OCI-LY7 (cell line): ENCODE measurements at regions not wholly inside any gene's neighbourhood (a gene's known extent, or its start where the extent isn't known, plus 50 kb on each side); places are given as distances from the start of the nearest gene placed in this dataset.

Experiments
- BruUV-seq: library from RNA; stranded (reverse); fragments of 400-500 nt; replicated peaks from 2 replicates; lab custom pipeline; 2021; lab: Mats Ljungman, UMichigan
- CTCF ChIA-PET: fragments of 300-600 bp; sonication (Branson Sonifier 250); formaldehyde crosslinking; loops from one replicate; lab custom pipeline; 2022; ENCODE audit warnings: antibody characterized with exemption; ENCODE audit not compliant: unreplicated experiment; lab: Charles Lee
- POLR2A ChIA-PET: fragments of 300-600 bp; sonication (Branson Sonifier 250); formaldehyde crosslinking; loops from one replicate; lab custom pipeline; 2022; ENCODE audit warnings: antibody characterized with exemption; lab: Charles Lee
- DNase-seq: peaks from one replicate; pipeline ENCODE4 v3.0.0-alpha.2; 2015; ENCODE audit warnings: low spot score
- H2AFZ ChIP-seq: fragments of 200-600 bp; sonication (generic), shearing (Covaris generic); 2 replicates; pipeline ENCODE4 v1.6.1; 2014; ENCODE audit warnings: mild to moderate bottlenecking, antibody characterized with exemption, low read length, moderate library complexity
- H3K27ac ChIP-seq: fragments of 200-600 bp; sonication (generic); 2 replicates; pipeline ENCODE4 v1.5.1; 2014; ENCODE audit warnings: mixed run types, low read depth, mild to moderate bottlenecking, moderate library complexity, low read length, inconsistent platforms; ENCODE audit not compliant: poor library complexity, severe bottlenecking
- H3K36me3 ChIP-seq: fragments of 200-600 bp; sonication (generic); 2 replicates; pipeline ENCODE4 v1.6.1; 2014; ENCODE audit warnings: mild to moderate bottlenecking, antibody characterized with exemption, low read length, moderate library complexity, mixed read lengths; ENCODE audit not compliant: insufficient read depth
- H3K4me1 ChIP-seq: fragments of 200-600 bp; sonication (generic); 2 replicates; pipeline ENCODE4 v1.5.1; 2014; ENCODE audit warnings: mild to moderate bottlenecking, low read length; ENCODE audit not compliant: insufficient read depth, poor library complexity, severe bottlenecking
- H3K4me2 ChIP-seq: fragments of 200-600 bp; sonication (generic); 2 replicates; pipeline ENCODE4 v1.6.1; 2014; ENCODE audit warnings: mild to moderate bottlenecking, low read length
- H3K4me3 ChIP-seq: fragments of 200-600 bp; sonication (generic); 2 replicates; pipeline ENCODE4 v1.5.1; 2014; ENCODE audit warnings: mild to moderate bottlenecking, low read depth, low read length; ENCODE audit not compliant: poor library complexity, severe bottlenecking
- H3K79me2 ChIP-seq: fragments of 200-600 bp; sonication (generic); 2 replicates; pipeline ENCODE4 v1.6.1; 2016; ENCODE audit warnings: low read depth, mild to moderate bottlenecking, low read length, moderate library complexity, mixed read lengths; ENCODE audit not compliant: insufficient read depth
- H3K9me2 ChIP-seq: fragments of 200-600 bp; sonication (generic); 2 replicates; pipeline ENCODE4 v1.6.1; 2016; ENCODE audit warnings: mild to moderate bottlenecking, low read length, mixed read lengths; ENCODE audit not compliant: insufficient read depth
- H3K9me3 ChIP-seq: fragments of 200-600 bp; sonication (generic); 2 replicates; pipeline ENCODE4 v1.6.1; 2014; ENCODE audit warnings: mild to moderate bottlenecking, mixed run types, low read length, mixed read lengths
- H4K20me1 ChIP-seq: fragments of 200-600 bp; sonication (generic); 2 replicates; pipeline ENCODE4 v1.6.1; 2014; ENCODE audit warnings: mild to moderate bottlenecking, antibody characterized with exemption, low read length, moderate library complexity, mixed read lengths; ENCODE audit not compliant: insufficient read depth
- CTCF ChIP-seq: fragments of 200-600 bp; sonication (generic); conservative IDR thresholded peaks from 2 replicates; pipeline ENCODE4 v1.5.1; 2014; ENCODE audit warnings: mild to moderate bottlenecking, antibody characterized with exemption, low read length, moderate library complexity, mixed read lengths
- EZH2phosphoT487 ChIP-seq: fragments of 200-600 bp; sonication (generic); IDR thresholded peaks from 2 replicates; pipeline ENCODE4 v1.6.1; 2018; ENCODE audit warnings: low read depth, borderline replicate concordance, mild to moderate bottlenecking, mixed run types, antibody characterized with exemption, low read length, moderate library complexity, mixed read lengths
- intact Hi-C: fragments of 100-400 bp; cut with micrococcal nuclease; formaldehyde crosslinking; loops from one replicate; pipeline ENCODE4 v1.10.0; 2022; ENCODE audit not compliant: unreplicated experiment

GRCh38 chr4:170398218-170398617, 308.5 kb upstream of the AADAT start:
- no TSS peak for BruUV-seq
- intact Hi-C loops = no loop called here
- POLR2A ChIA-PET = no interaction called here

GRCh38 chr4:170395773-170396172, 306.0 kb upstream of the AADAT start:
- intact Hi-C loops = no loop called here
- Histone ChIP-seq H2AFZ (no peak overlapping the region), H3K4me3 (no peak overlapping the region), H3K27ac (no peak overlapping the region), H3K9me3 (no peaks in the 10 kb centered on the region), H3K4me1 (no peaks in the 10 kb centered on the region), H3K4me2 (no peak overlapping the region), H3K79me2 (no peaks in the 10 kb centered on the region), H4K20me1 (no peaks in the 10 kb centered on the region), H3K9me2 (no peaks in the 10 kb centered on the region), H3K36me3 (no peaks in the 10 kb centered on the region)
- POLR2A ChIA-PET = no interaction called here
- no TSS peak for BruUV-seq
- CTCF ChIA-PET = no interaction called here
- no peak for DNase-seq
- TF ChIP-seq CTCF = no peak
- TF ChIP-seq EZH2phosphoT487 = no peak

More at GRCh38 chr4:170398218-170398617, 308.5 kb upstream of the AADAT start:
- CTCF ChIA-PET = no interaction called here
- Histone ChIP-seq H3K9me2 (no peaks in the 10 kb centered on the region), H3K4me1 (no peaks in the 10 kb centered on the region), H3K27ac (no peak overlapping the region), H3K4me3 (no peak overlapping the region), H3K79me2 (no peaks in the 10 kb centered on the region), H3K9me3 (no peaks in the 10 kb centered on the region), H2AFZ (no peak overlapping the region), H3K36me3 (no peaks in the 10 kb centered on the region), H3K4me2 (no peak overlapping the region), H4K20me1 (no peaks in the 10 kb centered on the region)
- no peak for TF ChIP-seq CTCF
- no peak for TF ChIP-seq EZH2phosphoT487
- no peak for DNase-seq

GRCh38 chr4:170391066-170391740, 301.4 kb upstream of the AADAT start:
- no peaks in the 10 kb centered on the region for H3K36me3 ChIP-seq
- no peaks in the 10 kb centered on the region for H3K79me2 ChIP-seq
- H3K4me2 ChIP-seq = no peak overlapping the region
- intact Hi-C loops = no loop called here
- H2AFZ ChIP-seq = no peak overlapping the region
- no peaks in the 10 kb centered on the region for H3K9me2 ChIP-seq
- no peak overlapping the region for H3K27ac ChIP-seq
- no peaks in the 10 kb centered on the region for H4K20me1 ChIP-seq
- no peak overlapping the region for H3K4me3 ChIP-seq
- H3K4me1 ChIP-seq = no peaks in the 10 kb centered on the region
- TF ChIP-seq CTCF (no peak), EZH2phosphoT487 (no peak)
- no TSS peak for BruUV-seq
- H3K9me3 ChIP-seq = no peaks in the 10 kb centered on the region
- no peak for DNase-seq
- CTCF ChIA-PET = no interaction called here
- POLR2A ChIA-PET = interaction anchor here (0.6 kb wide), 1 partner anchor 823 kb away, joined by 4 read pairs; no protein-coding TSS in a partner anchor
